A549 (cell line): ENCODE measurements at regions not wholly inside any gene's neighbourhood (a gene's known extent, or its start where the extent isn't known, plus 50 kb on each side); places are given as distances from the start of the nearest gene placed in this dataset.

Experiments
- ATAC-seq, 2 experiments: fragments of 200-7000 bp in 1 of 2; fragments of >200 bp in 1 of 2; cut with Nextera tagmentation in 1 of 2; cut with Tn5 transposase in 1 of 2; 3 replicates each; pipeline versions ENCODE4 v1.8.0 to v1.9.1; 2018 to 2020; ENCODE audit warnings: mild to moderate bottlenecking in 1 of 2, moderate library complexity in 1 of 2
- CTCF ChIA-PET: fragments of 300-600 bp; sonication (Branson Sonifier 250); formaldehyde crosslinking; extraction: SDS; loops from one replicate; lab custom pipeline; 2021; ENCODE audit warnings: antibody characterized with exemption, inconsistent platforms; lab: Yijun Ruan, JAX
- POLR2A ChIA-PET: fragments of 350-600 bp; formaldehyde crosslinking; extraction: SDS; loops from one replicate; lab custom pipeline; 2021; ENCODE audit warnings: antibody characterized with exemption, inconsistent platforms; lab: Yijun Ruan, JAX
- DNase-seq, 2 experiments: peaks; one replicate each; pipeline versions ENCODE4 v3.0.0 to v3.0.0-alpha.2; 2011 to 2016; ENCODE audit warnings: low read depth in 1 of 2, low spot score in 1 of 2
- FAIRE-seq: peaks from 2 replicates; lab custom pipeline; 2011; peaks lifted over from hg19 to GRCh38; lab: Jason Lieb, UNC
- H3K27ac ChIP-seq, 2 experiments: fragments of >200 bp; sonication (Bioruptor Twin); formaldehyde crosslinking; 3 replicates each; pipeline ENCODE4 v1.5.1; 2016 to 2017
- H3K4me1 ChIP-seq: fragments of >200 bp; sonication (Bioruptor Twin); formaldehyde crosslinking; 3 replicates; pipeline ENCODE4 v1.6.1; 2016
- H3K4me2 ChIP-seq: fragments of >200 bp; sonication (Bioruptor Twin); formaldehyde crosslinking; 3 replicates; pipeline ENCODE4 v1.6.1; 2016
- H3K4me3 ChIP-seq: fragments of >200 bp; sonication (Bioruptor Twin); formaldehyde crosslinking; 3 replicates; pipeline ENCODE4 v1.5.1; 2016
- H3K9me3 ChIP-seq: fragments of >200 bp; sonication (Bioruptor Twin); formaldehyde crosslinking; 3 replicates; pipeline ENCODE4 v1.6.1; 2016
- ATOH8 ChIP-seq: fragments of 250-450 bp; sonication (Bioruptor Pico); IDR thresholded peaks from 2 replicates; pipeline ENCODE4 v1.5.0; 2020; ENCODE audit warnings: low read depth, mild to moderate bottlenecking, moderate library complexity
- BCL3 ChIP-seq: fragments of >200 bp; sonication (Bioruptor Twin); formaldehyde crosslinking; IDR thresholded peaks from 3 replicates; pipeline ENCODE4 v1.6.1; 2016
- BHLHE40 ChIP-seq: IDR thresholded peaks from 2 replicates; pipeline ENCODE4 v1.6.1; 2012; ENCODE audit warnings: low read depth, low read length, inconsistent platforms
- CBX2 ChIP-seq: fragments of 200-600 bp; sonication (generic); IDR thresholded peaks from 2 replicates; pipeline ENCODE4 v1.6.1; 2016; ENCODE audit warnings: low read depth, mild to moderate bottlenecking, borderline replicate concordance
- CBX8 ChIP-seq: fragments of 200-600 bp; sonication (generic); IDR thresholded peaks from 2 replicates; pipeline ENCODE4 v1.6.1; 2016
- CHD2 ChIP-seq: fragments of 150-350 bp; IDR thresholded peaks from 2 replicates; pipeline ENCODE4 v1.6.1; 2014; ENCODE audit warnings: low read length; ENCODE audit not compliant: partially characterized antibody
- EHF ChIP-seq: fragments of 250-450 bp; sonication (Bioruptor Pico); IDR thresholded peaks from 2 replicates; pipeline ENCODE4 v1.5.0; 2020; ENCODE audit warnings: mild to moderate bottlenecking
- EHMT2 ChIP-seq: fragments of 200-600 bp; sonication (generic); IDR thresholded peaks from 2 replicates; pipeline ENCODE4 v1.6.1; 2016; ENCODE audit warnings: antibody characterized with exemption, low read depth, mild to moderate bottlenecking, moderate library complexity
- EP300 ChIP-seq, 2 experiments: fragments of >200 bp; sonication (Bioruptor Twin); formaldehyde crosslinking; IDR thresholded peaks; 2 replicates in 1 of 2; 3 replicates in 1 of 2; pipeline ENCODE4 v1.6.1; 2016 to 2017
- ESRRA ChIP-seq: fragments of 150-350 bp; IDR thresholded peaks from 2 replicates; pipeline ENCODE4 v1.6.1; 2014; ENCODE audit warnings: mild to moderate bottlenecking, low read length, borderline replicate concordance
- FOSB ChIP-seq: fragments of 250-450 bp; sonication (Bioruptor Pico); IDR thresholded peaks from 2 replicates; pipeline ENCODE4 v1.5.0; 2020; ENCODE audit warnings: mild to moderate bottlenecking, moderate library complexity
- FOXS1 ChIP-seq: fragments of 250-450 bp; sonication (Bioruptor Pico); IDR thresholded peaks from 2 replicates; pipeline ENCODE4 v1.5.0; 2020; ENCODE audit warnings: mild to moderate bottlenecking, moderate library complexity
- HES2 ChIP-seq: fragments of >200 bp; sonication (Bioruptor Twin); formaldehyde crosslinking; IDR thresholded peaks from 2 replicates; pipeline ENCODE4 v1.6.1; 2016
- HOXB13 ChIP-seq: fragments of 250-450 bp; sonication (Bioruptor Pico); IDR thresholded peaks from 2 replicates; pipeline ENCODE4 v1.5.0; 2020; ENCODE audit warnings: low read depth, mild to moderate bottlenecking, moderate library complexity
- JUNB ChIP-seq: fragments of >200 bp; sonication (Bioruptor Twin); formaldehyde crosslinking; IDR thresholded peaks from 2 replicates; pipeline ENCODE4 v1.6.1; 2016
- KDM1A ChIP-seq: fragments of 200-600 bp; sonication (generic); IDR thresholded peaks from 2 replicates; pipeline ENCODE4 v1.6.1; 2016; ENCODE audit warnings: low read depth, mild to moderate bottlenecking
- KDM5A ChIP-seq: fragments of 200-600 bp; sonication (generic); IDR thresholded peaks from 2 replicates; pipeline ENCODE4 v1.6.1; 2016; ENCODE audit warnings: antibody characterized with exemption, mild to moderate bottlenecking
- PBX3 ChIP-seq: IDR thresholded peaks from 2 replicates; pipeline ENCODE4 v1.6.1; 2012
- POLR2A ChIP-seq: IDR thresholded peaks from 2 replicates; pipeline ENCODE4 v1.6.1; 2012; ENCODE audit warnings: mild to moderate bottlenecking, low read length
- POLR2AphosphoS2 ChIP-seq: conservative IDR thresholded peaks from 2 replicates; pipeline ENCODE4 v1.6.1; 2012; ENCODE audit warnings: low read length, improper control_type of control experiment, inconsistent platforms
- RAD21 ChIP-seq, 2 experiments: fragments of >200 bp in 1 of 2; sonication (Bioruptor Twin) in 1 of 2; formaldehyde crosslinking in 1 of 2; IDR thresholded peaks in 1 of 2; conservative IDR thresholded peaks in 1 of 2; 2 replicates in 1 of 2; 3 replicates in 1 of 2; pipeline ENCODE4 v1.6.1; 2012 to 2018; ENCODE audit warnings: inconsistent platforms in 1 of 2
- RCOR1 ChIP-seq: fragments of 150-350 bp; IDR thresholded peaks from 2 replicates; pipeline ENCODE4 v1.6.1; 2014; ENCODE audit warnings: antibody characterized with exemption, low read length, low read depth
- RFX5 ChIP-seq: fragments of 450-650 bp; IDR thresholded peaks from 2 replicates; pipeline ENCODE4 v1.7.1; 2014; ENCODE audit warnings: antibody characterized with exemption, mild to moderate bottlenecking, moderate library complexity
- RNF2 ChIP-seq: fragments of 200-600 bp; sonication (generic); IDR thresholded peaks from 2 replicates; pipeline ENCODE4 v1.6.1; 2016; ENCODE audit warnings: low read depth, mild to moderate bottlenecking, antibody characterized with exemption, moderate library complexity, borderline replicate concordance
- SREBF2 ChIP-seq: fragments of 450-650 bp; IDR thresholded peaks from 2 replicates; pipeline ENCODE4 v1.6.1; 2014; ENCODE audit warnings: mild to moderate bottlenecking, moderate library complexity
- TP53 ChIP-seq: fragments of 250-450 bp; sonication (Bioruptor Pico); IDR thresholded peaks from 2 replicates; pipeline ENCODE4 v1.5.0; 2021; ENCODE audit warnings: mild to moderate bottlenecking, moderate library complexity
- ZC3H11A ChIP-seq: fragments of 450-650 bp; IDR thresholded peaks from 2 replicates; pipeline ENCODE4 v1.6.1; 2014; ENCODE audit warnings: antibody characterized with exemption, mild to moderate bottlenecking
- ZFP36 ChIP-seq: fragments of 450-650 bp; IDR thresholded peaks from 2 replicates; pipeline ENCODE4 v1.6.1; 2014; ENCODE audit warnings: borderline replicate concordance; ENCODE audit not compliant: partially characterized antibody
- ZSCAN20 ChIP-seq: fragments of 250-450 bp; sonication (Bioruptor Pico); IDR thresholded peaks from 2 replicates; pipeline ENCODE4 v1.8.0; 2022; ENCODE audit warnings: mild to moderate bottlenecking, moderate library complexity
- WGBS: methylation state at CpG from one replicate; pipeline ENCODE4 v1.1.6; 2017; ENCODE audit errors: missing lambda C conversion rate; 5-methylcytosine and 5-hydroxymethylcytosine counted together

- no peak for DNase-seq
- TF ChIP-seq HOXB13 (CRISPR knock-in tag) (no peak), PBX3 (no peak), CBX2 (no peak), KDM1A (no peak), KDM5A (no peak), BHLHE40 (no peak), EHF (CRISPR knock-in tag) (no peak), CHD2 (no peak), RFX5 (no peak), JUNB (no peak), ZFP36 (no peak), POLR2AphosphoS2 (no peak), ZC3H11A (no peak), HES2 (no peak), BCL3 (no peak), ATOH8 (no peak), EHMT2 (no peak), RCOR1 (no peak)
- TF ChIP-seq, all 56 proteins: peak for 0
- Histone ChIP-seq H3K4me1 (no peaks in the 10 kb centered on the region), H3K4me2 (no peak overlapping the region), H3K9me3 (no peaks in the 10 kb centered on the region), H3K4me3 (no peak overlapping the region), H3K27ac (no peak overlapping the region)
- FAIRE-seq (no peak), ATAC-seq (no peak)
- CTCF ChIA-PET: no interaction called here
- POLR2A ChIA-PET: no interaction called here
These were observed 405.1 kb upstream of the ADAMTS5 start for GRCh38 chr21:27371975-27372331.

GRCh38 chr21:27371115-27371974 is 404.5 kb upstream of the ADAMTS5 start:
- Histone ChIP-seq H3K4me3 (no peak overlapping the region), H3K27ac (no peak overlapping the region), H3K9me3 (no peaks in the 10 kb centered on the region), H3K4me2 (no peak overlapping the region), H3K4me1 (no peaks in the 10 kb centered on the region)
- DNase-seq: no peak
- ATAC-seq: no peak
- ChIA-PET POLR2A (no interaction called here), CTCF (no interaction called here)
- WGBS: 1% methylated on average over 5 of the region's 5 CpGs
- TF ChIP-seq JUNB (no peak), RAD21 (conservative IDR thresholded peaks at IDR 0.05 in 1 of 2, IDR thresholded peaks at IDR 0.05 in 1 of 2) (no peak), ZSCAN20 (no peak), SREBF2 (no peak), POLR2A (no peak), FOSB (CRISPR knock-in tag) (no peak), CBX2 (no peak), PBX3 (no peak), EP300 (IDR thresholded peaks at IDR 0.05) (no peak), ESRRA (no peak), KDM1A (no peak), FOXS1 (CRISPR knock-in tag) (no peak), BHLHE40 (no peak), RNF2 (no peak), TP53 (no peak), CBX8 (no peak)
- no peak for FAIRE-seq
